ENCODE measurements at regions not wholly inside any gene's neighbourhood (a gene's known extent, or its start where the extent isn't known, plus 50 kb on each side); places are given as distances from the start of the nearest gene placed in this dataset.

DNA sequence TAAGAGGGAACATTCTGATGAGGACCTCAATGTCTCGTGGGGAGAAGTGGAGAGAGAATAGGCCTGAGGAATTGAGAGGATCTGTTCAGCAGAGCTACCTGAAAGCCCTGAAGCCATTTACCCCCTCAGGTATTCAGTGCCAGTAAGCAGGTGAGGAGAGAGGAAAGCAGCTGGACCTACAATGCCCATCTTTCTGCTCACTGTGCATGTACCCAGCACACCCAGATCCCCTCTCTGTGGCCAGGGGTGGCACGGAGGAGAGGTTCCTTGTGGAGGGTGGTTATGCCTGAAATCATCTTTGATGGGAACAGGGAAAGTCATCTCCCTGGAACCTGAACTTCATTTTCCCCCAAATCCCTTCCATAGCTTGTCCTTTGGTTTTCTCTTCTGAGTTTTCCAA, 277.8 kb upstream of the B3GAT1 start:
- TF ChIP-seq, protein P1, sequence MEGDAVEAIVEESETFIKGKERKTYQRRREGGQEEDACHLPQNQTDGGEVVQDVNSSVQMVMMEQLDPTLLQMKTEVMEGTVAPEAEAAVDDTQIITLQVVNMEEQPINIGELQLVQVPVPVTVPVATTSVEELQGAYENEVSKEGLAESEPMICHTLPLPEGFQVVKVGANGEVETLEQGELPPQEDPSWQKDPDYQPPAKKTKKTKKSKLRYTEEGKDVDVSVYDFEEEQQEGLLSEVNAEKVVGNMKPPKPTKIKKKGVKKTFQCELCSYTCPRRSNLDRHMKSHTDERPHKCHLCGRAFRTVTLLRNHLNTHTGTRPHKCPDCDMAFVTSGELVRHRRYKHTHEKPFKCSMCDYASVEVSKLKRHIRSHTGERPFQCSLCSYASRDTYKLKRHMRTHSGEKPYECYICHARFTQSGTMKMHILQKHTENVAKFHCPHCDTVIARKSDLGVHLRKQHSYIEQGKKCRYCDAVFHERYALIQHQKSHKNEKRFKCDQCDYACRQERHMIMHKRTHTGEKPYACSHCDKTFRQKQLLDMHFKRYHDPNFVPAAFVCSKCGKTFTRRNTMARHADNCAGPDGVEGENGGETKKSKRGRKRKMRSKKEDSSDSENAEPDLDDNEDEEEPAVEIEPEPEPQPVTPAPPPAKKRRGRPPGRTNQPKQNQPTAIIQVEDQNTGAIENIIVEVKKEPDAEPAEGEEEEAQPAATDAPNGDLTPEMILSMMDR (IDR thresholded peaks at IDR 0.05) = no peak
- TF ChIP-seq EZH2 (IDR thresholded peaks at IDR 0.05; ENCODE audit: borderline replicate concordance, insufficient read depth, low read depth, low read length, poor library complexity, severe bottlenecking) = no peak
